Cerebellar nuclear complex (tissue), 1 donor: ENCODE measurements at regions not wholly inside any gene's neighbourhood (a gene's known extent, or its start where the extent isn't known, plus 50 kb on each side); places are given as distances from the start of the nearest gene placed in this dataset.

Experiments
- DNase-seq, 2 experiments: peaks; one replicate each; lab custom pipeline; 2025; lab: John Stamatoyannopoulos, UW

- no peak for DNase-seq
These were observed 345.0 kb downstream of the NDFIP2 start for GRCh38 chr13:79825959-79826358.

DNA sequence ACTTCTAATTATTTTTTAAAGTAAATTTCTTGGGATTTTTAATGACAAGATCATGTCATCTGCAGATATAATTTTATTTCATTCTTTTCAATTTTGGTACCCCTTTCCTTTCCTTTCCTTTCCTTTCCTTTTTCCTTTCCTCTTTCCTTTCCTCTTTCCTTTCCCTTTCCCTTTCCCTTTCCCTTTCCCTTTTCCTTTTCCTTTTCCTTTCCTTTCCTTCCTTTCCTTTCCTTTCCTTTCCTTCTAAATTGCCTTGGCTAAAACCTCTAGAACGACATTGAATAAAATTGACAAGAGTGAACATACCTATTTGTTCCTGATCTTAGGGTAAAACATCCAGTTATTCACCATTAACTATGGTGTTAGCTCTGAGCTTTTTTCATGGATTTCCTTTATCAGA lies 334.1 kb downstream of the NDFIP2 start:
- no peak for DNase-seq

DNA sequence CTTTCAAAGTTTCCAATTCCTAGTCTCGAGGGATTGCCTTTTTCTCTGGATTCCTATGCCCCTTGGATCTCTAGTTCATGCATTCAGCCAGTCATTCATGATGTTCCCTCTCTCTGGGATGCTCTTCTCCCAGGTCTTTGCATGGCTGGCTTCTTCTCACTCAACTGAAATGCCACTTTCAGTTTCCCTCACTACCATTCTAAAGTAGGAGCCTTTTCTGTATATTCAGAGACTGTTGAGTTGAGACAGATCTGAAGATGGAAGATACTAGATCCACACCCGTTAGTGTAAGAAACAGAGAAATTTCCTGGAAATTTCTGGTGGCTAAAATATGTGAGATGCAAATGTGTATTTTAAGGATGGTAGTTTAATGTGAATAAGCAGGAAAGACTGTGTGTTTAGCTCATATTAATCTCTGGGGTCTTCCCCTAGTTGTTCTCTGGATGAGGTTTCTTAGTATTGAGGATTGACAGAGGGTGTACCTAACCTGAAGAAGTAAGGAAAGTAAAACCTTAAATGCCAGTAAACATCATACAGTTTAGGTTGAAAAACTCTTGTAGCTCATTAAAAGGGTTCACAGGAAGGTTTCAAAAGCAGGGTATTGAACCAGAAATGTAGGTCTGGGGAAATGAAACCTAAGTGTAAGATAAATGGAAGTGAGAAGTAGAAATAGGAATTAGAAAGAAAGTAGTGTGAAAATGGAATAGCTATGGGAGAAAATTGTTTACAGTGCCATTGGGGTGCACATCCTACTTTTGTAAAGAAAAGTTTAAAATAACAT lies 331.3 kb downstream of the NDFIP2 start:
- no peak for DNase-seq

DNA sequence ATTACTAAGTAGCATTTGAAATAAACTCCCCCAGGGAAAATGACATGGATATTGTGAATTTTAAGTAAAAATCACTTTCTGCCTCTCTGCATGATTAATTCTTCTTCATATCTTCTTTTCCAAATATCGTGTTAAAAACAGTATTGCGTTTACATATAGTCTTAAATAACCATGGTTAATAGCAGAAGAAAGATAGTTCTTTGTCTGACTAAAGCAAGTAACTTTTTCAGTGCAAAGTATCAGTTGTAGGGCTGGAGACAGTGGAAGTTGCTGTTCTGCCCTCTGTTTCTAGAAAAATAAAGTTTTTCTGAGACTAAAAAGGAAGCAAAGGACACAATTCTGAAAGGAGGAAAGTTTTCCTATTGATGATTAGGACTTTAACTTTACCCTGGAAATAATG lies 330.2 kb downstream of the NDFIP2 start:
- DNase-seq, result no peak

DNA sequence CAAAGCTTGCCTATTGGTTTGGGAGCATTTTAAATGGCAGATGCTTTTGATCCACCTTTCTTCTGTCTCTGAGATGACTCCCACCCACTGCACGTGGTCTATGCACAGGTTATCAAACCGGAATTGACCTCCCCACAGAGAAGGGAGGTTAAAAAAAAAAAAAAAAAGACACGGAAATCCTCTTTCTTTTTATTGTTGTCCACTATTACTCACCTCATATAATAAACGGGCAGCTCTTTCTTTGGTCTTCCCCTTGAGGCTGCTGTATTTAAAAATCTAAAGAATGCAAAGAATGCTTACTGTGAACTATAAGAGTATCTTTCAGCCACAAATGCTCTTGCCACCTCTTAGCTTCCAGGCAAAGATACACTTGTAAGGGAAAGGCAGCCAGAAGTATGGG lies 329.7 kb downstream of the NDFIP2 start:
- DNase-seq, result no peak

- no peak for DNase-seq
These were observed 329.1 kb downstream of the NDFIP2 start for GRCh38 chr13:79810018-79810417.

- no peak for DNase-seq
These were observed 327.5 kb downstream of the NDFIP2 start for GRCh38 chr13:79808475-79808874.

DNA sequence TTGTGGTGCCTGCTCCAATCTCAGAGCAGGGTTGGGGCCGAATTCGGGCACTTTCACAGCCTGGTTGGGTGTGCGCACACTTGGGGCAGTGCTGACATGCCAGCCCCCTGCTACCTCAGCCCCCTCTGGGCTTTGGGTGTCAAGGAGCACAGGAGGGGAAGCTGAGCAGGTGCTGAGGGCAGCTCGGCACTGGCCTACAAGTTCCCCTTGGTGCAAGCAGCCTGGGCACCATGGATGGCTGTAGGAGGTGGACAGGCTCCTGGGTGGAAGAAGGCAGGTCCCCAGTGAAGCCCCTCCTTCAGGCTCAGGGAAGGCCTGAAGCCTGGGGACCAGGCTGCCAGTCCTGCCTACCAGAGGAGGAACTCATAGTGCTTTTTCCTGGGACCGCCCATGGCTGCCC lies 326.6 kb downstream of the NDFIP2 start:
- no peak for DNase-seq

- no peak for DNase-seq
These were observed 325.9 kb downstream of the NDFIP2 start for GRCh38 chr13:79806821-79807220.

GRCh38 chr13:79805317-79805716 lies 324.4 kb downstream of the NDFIP2 start:
- DNase-seq, result no peak

GRCh38 chr13:79803989-79804388 lies 323.0 kb downstream of the NDFIP2 start:
- no peak for DNase-seq

DNA sequence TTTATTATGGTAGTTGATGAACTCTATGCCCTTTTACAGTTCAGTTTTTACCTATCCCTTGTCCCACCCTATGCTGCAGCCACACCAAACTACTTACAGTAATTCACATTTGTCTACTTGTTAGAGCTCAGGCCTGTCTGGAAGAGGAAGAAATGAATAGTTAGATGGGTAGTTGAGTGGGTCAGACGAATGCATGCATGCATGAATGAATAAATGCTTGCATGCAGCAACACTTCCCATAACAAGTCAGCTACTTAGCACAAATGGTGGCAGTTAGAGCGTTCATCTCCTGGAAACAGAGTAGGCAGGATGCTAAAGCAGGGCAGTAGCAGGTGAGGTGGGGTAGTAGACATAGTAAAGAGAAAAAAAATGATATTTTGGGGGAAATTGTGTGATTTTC lies 322.3 kb downstream of the NDFIP2 start:
- DNase-seq, result no peak

GRCh38 chr13:79802389-79803085 lies 321.6 kb downstream of the NDFIP2 start:
- DNase-seq, result peak; percentile 80 to 92

DNA sequence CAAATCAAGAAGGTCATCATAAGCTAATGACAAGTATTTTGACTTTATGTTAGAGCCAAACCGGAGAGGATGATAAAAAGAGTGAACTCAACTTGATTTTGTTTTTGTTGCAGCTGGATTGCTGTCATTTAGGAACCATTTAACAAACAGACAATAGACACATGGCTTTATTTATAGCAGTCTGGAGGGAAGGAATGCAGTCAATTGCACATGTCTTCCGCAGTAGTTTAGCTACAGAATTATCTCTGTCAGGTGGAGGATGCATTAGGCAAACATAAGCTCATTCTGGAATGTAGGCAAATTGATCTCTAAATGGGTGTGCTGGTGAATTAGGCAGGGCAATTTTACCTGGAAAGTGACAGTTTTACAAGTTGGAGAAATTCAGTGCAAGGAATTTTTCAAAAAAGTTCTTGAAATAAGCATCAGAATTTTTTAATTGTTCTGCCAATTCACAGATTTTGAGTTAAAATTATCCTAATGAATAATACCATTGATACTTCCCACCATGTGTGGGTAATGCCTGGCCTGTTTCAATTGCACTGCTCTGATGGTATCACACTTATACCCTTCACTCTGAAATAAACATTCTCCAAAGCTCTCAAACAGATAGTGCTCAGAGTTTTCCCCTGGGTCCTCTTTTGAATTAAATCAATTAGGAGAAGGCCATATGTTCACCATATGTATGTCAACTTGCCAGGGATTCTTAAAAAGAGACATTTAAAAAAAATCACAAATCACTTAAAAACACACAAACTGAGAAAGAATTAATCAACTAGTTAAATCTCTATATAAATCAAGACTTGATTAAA lies 318.3 kb downstream of the NDFIP2 start:
- DNase-seq, result no peak

GRCh38 chr13:79796136-79796535 lies 315.2 kb downstream of the NDFIP2 start:
- DNase-seq, result no peak

DNA sequence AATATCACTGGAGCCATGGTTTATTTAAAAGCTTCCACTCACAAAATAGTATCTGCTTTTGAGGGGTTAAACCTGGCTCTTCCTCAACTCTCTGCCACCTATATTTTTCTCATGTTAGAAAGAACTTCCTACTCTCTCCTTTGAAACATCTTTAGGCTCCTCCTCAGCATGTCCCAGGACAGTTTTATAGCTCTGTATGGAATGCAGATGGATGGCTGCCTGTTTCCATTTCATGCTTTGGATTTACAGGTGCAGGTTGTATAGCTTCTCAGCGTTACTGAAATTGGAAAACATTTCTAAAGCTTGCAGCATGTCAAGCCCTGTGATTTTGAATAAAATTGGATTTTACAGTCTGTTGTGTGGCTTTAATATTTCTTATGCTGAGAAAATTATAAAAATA lies 314.0 kb downstream of the NDFIP2 start:
- DNase-seq, result no peak

DNA sequence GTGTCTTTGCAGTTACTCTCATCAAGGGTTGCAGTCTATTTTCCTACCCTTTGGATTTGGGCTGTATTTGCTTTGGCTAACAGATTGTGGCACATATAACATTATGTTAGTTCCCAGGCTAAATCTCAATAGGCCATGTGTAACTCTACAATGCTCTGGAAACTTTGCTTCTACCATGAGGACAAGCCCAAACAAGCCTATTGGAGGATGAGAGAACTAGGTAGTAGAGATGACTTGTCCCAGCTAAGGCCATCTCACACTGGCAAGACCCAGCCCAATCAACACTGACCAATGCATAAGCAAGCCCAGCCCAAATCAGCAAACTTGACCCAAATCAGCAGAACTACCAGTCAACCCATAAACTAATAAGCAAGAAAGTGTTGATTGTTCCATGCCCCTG lies 311.8 kb downstream of the NDFIP2 start:
- DNase-seq, result no peak

- no peak for DNase-seq
These were observed 310.6 kb downstream of the NDFIP2 start for GRCh38 chr13:79791471-79792042.

DNA sequence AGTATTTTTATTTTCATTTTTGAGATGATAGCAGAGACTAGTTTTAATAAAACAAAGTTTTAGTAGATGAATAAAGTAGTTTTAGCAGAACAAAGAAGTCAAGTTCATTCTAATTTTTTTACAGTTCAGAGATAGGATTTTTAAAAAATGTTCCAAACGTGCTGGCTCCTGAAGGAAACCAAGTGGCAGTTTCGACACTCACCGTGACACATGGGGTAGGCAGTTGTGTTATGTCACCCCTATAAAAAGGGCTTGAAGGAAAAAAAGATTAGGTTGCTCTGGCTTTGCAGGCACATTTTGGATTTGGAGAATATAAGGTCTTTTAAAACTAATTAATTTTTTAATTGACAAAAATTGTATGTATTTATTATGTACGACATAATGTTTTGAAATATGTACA lies 305.2 kb downstream of the NDFIP2 start:
- DNase-seq, result no peak

- no peak for DNase-seq
These were observed 301.7 kb downstream of the NDFIP2 start for GRCh38 chr13:79782541-79783205.

DNA sequence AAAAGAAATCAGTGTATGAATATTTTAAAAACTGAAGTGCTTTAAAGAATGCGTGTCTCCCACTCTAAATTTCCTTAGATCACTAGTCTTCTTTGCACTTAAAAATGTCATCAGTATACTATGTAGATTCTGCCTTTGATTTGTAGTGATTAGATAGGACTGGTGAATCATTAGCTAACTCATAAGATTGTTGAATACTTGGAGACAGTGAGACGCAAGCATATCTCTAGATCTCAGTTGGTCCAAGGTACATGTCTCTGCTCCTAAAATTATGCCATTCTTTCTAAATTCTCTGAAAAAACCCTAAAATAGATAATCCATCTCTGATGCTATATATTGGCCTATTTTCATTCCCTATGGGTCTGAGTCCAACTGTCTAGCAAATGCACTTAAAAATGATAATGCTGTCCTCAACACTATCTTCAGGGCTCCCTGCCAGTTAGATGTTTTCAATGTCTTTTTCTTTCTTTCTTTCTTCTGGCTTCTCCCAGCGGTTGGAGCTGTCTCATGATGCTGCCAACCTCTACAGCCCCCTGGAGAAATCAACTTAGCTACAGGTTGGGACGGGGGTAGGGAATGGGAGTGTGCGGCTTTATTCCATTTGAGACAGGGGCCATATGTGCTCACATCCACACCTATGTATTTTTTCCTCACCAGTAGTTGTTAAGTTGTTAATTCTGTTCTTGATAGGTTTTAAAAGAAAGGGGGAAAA lies 301.0 kb downstream of the NDFIP2 start:
- no peak for DNase-seq
